NCI-H2196 treated with DMSO at 0.1 percent for 48 hours (cell line): ENCODE measurements at regions not wholly inside any gene's neighbourhood (a gene's known extent, or its start where the extent isn't known, plus 50 kb on each side); places are given as distances from the start of the nearest gene placed in this dataset.

ENCODE experiments used
- DNase-seq: peaks from one replicate; lab custom pipeline; 2025; ENCODE audit not compliant: unreplicated experiment; lab: John Stamatoyannopoulos, UW

GRCh38 chr15:47516972-47517371 lies 200.3 kb upstream of the SEMA6D start:
- DNase-seq: no peak

GRCh38 chr15:47517737-47518136 lies 199.6 kb upstream of the SEMA6D start:
- no peak for DNase-seq

GRCh38 chr15:47523681-47524475 lies 193.4 kb upstream of the SEMA6D start:
- DNase-seq: no peak

- DNase-seq: no peak
Observed at GRCh38 chr15:47529241-47529640, 188.1 kb upstream of the SEMA6D start.

- no peak for DNase-seq
Observed at GRCh38 chr15:47534673-47535072, 182.6 kb upstream of the SEMA6D start.

- DNase-seq: no peak
Observed at GRCh38 chr15:47541562-47541961, 175.7 kb upstream of the SEMA6D start.

- peak; percentile 12 for DNase-seq
Observed at GRCh38 chr15:47542312-47542989, 174.9 kb upstream of the SEMA6D start.

GRCh38 chr15:47548231-47548630 lies 169.1 kb upstream of the SEMA6D start:
- peak; percentile 7 for DNase-seq

GRCh38 chr15:47548986-47549385 lies 168.3 kb upstream of the SEMA6D start:
- DNase-seq: no peak

- no peak for DNase-seq
Observed at GRCh38 chr15:47551079-47551478, 166.2 kb upstream of the SEMA6D start.

GRCh38 chr15:47551546-47551945 lies 165.8 kb upstream of the SEMA6D start:
- DNase-seq: no peak

- DNase-seq: no peak
Observed at GRCh38 chr15:47552978-47553608, 164.2 kb upstream of the SEMA6D start.

- no peak for DNase-seq
Observed at GRCh38 chr15:47553947-47554346, 163.4 kb upstream of the SEMA6D start.

- no peak for DNase-seq
Observed at GRCh38 chr15:47561102-47561501, 156.2 kb upstream of the SEMA6D start.

- no peak for DNase-seq
Observed at GRCh38 chr15:47565949-47566348, 151.4 kb upstream of the SEMA6D start.

- DNase-seq: no peak
Observed at GRCh38 chr15:47566610-47567009, 150.7 kb upstream of the SEMA6D start.

- DNase-seq: no peak
Observed at GRCh38 chr15:47568030-47568429, 149.3 kb upstream of the SEMA6D start.

- no peak for DNase-seq
Observed at GRCh38 chr15:47570044-47570443, 147.3 kb upstream of the SEMA6D start.

GRCh38 chr15:47570451-47570850 lies 146.9 kb upstream of the SEMA6D start:
- DNase-seq: no peak

- DNase-seq: no peak
Observed at GRCh38 chr15:47570881-47571640, 146.2 kb upstream of the SEMA6D start.

- no peak for DNase-seq
Observed at GRCh38 chr15:47573673-47574072, 143.6 kb upstream of the SEMA6D start.
